ENCODE measurements at regions not wholly inside any gene's neighbourhood (a gene's known extent, or its start where the extent isn't known, plus 50 kb on each side); places are given as distances from the start of the nearest gene placed in this dataset.

GRCh38 chr18:66159451-66159850, 408.6 kb downstream of the CDH7 start:
- ChIA-PET CTCF (no interaction called here), POLR2A (no interaction called here)
- Mint-ChIP-seq H3K9me3 (peaks cover 8% of the 10 kb centered on the region), H3K4me1 (no peaks in the 10 kb centered on the region), H3K36me3 (ENCODE audit: low read depth) (no peaks in the 10 kb centered on the region), H3K27ac (no peak overlapping the region), H3K27me3 (no peaks in the 10 kb centered on the region), H3K4me3 (no peak overlapping the region)
- DNase-seq = no peak

- Mint-ChIP-seq H3K4me3 (no peak overlapping the region), H3K27me3 (no peaks in the 10 kb centered on the region), H3K4me1 (no peaks in the 10 kb centered on the region), H3K36me3 (ENCODE audit: low read depth) (no peaks in the 10 kb centered on the region), H3K9me3 (peaks cover under 1% of the 10 kb centered on the region), H3K27ac (no peak overlapping the region)
- ChIA-PET POLR2A (no interaction called here), CTCF (no interaction called here)
- no peak for DNase-seq
These were observed 406.3 kb downstream of the CDH7 start for GRCh38 chr18:66156946-66157687.

- no peak for DNase-seq
- POLR2A ChIA-PET = no interaction called here
- no peaks in the 10 kb centered on the region for H3K9me3 Mint-ChIP-seq
- H3K27ac Mint-ChIP-seq = no peak overlapping the region
- no peaks in the 10 kb centered on the region for H3K36me3 Mint-ChIP-seq (ENCODE audit: low read depth)
- CTCF ChIA-PET = no interaction called here
- no peaks in the 10 kb centered on the region for H3K27me3 Mint-ChIP-seq
- no peaks in the 10 kb centered on the region for H3K4me1 Mint-ChIP-seq
- no peak overlapping the region for H3K4me3 Mint-ChIP-seq
These were observed 399.8 kb downstream of the CDH7 start for GRCh38 chr18:66150650-66151049.

GRCh38 chr18:66143029-66143428, 392.2 kb downstream of the CDH7 start:
- Mint-ChIP-seq H3K27ac (no peak overlapping the region), H3K27me3 (no peaks in the 10 kb centered on the region), H3K4me1 (no peaks in the 10 kb centered on the region), H3K4me3 (no peak overlapping the region), H3K36me3 (ENCODE audit: low read depth) (no peaks in the 10 kb centered on the region), H3K9me3 (no peaks in the 10 kb centered on the region)
- DNase-seq = no peak
- CTCF ChIA-PET = no interaction called here
- POLR2A ChIA-PET = no interaction called here

- Mint-ChIP-seq H3K4me1 (no peaks in the 10 kb centered on the region), H3K27me3 (no peaks in the 10 kb centered on the region), H3K9me3 (no peaks in the 10 kb centered on the region), H3K27ac (no peak overlapping the region), H3K36me3 (ENCODE audit: low read depth) (no peaks in the 10 kb centered on the region), H3K4me3 (no peak overlapping the region)
- POLR2A ChIA-PET = no interaction called here
- no peak for DNase-seq
- CTCF ChIA-PET = no interaction called here
These were observed 390.9 kb downstream of the CDH7 start for GRCh38 chr18:66141716-66142115.

- no peaks in the 10 kb centered on the region for H3K4me1 Mint-ChIP-seq
- H3K9me3 Mint-ChIP-seq = no peaks in the 10 kb centered on the region
- POLR2A ChIA-PET = no interaction called here
These were observed 387.8 kb downstream of the CDH7 start for GRCh38 chr18:66138642-66139041.

GRCh38 chr18:66136039-66136438, 385.2 kb downstream of the CDH7 start:
- H3K9me3 Mint-ChIP-seq = no peaks in the 10 kb centered on the region
- POLR2A ChIA-PET = no interaction called here
- no peak overlapping the region for H3K27ac Mint-ChIP-seq
- no peaks in the 10 kb centered on the region for H3K4me1 Mint-ChIP-seq
- no peaks in the 10 kb centered on the region for H3K27me3 Mint-ChIP-seq
- DNase-seq = no peak
- CTCF ChIA-PET = no interaction called here
- no peak overlapping the region for H3K4me3 Mint-ChIP-seq
- no peaks in the 10 kb centered on the region for H3K36me3 Mint-ChIP-seq (ENCODE audit: low read depth)

More at GRCh38 chr18:66138642-66139041, 387.8 kb downstream of the CDH7 start:
- Mint-ChIP-seq H3K36me3 (ENCODE audit: low read depth) (no peaks in the 10 kb centered on the region), H3K4me3 (no peak overlapping the region), H3K27ac (no peak overlapping the region), H3K27me3 (no peaks in the 10 kb centered on the region)
- no peak for DNase-seq
- CTCF ChIA-PET = no interaction called here

- H3K4me1 Mint-ChIP-seq = no peaks in the 10 kb centered on the region
- ChIA-PET CTCF (no interaction called here), POLR2A (no interaction called here)
- H3K36me3 Mint-ChIP-seq (ENCODE audit: low read depth) = no peaks in the 10 kb centered on the region
- no peaks in the 10 kb centered on the region for H3K9me3 Mint-ChIP-seq
- H3K27ac Mint-ChIP-seq = no peak overlapping the region
- DNase-seq = no peak
- H3K27me3 Mint-ChIP-seq = no peaks in the 10 kb centered on the region
- no peak overlapping the region for H3K4me3 Mint-ChIP-seq
These were observed 378.4 kb downstream of the CDH7 start for GRCh38 chr18:66129248-66129647.

- Mint-ChIP-seq H3K4me3 (no peak overlapping the region), H3K27me3 (no peaks in the 10 kb centered on the region), H3K36me3 (ENCODE audit: low read depth) (no peaks in the 10 kb centered on the region), H3K9me3 (no peaks in the 10 kb centered on the region), H3K27ac (no peak overlapping the region), H3K4me1 (no peaks in the 10 kb centered on the region)
- CTCF ChIA-PET = no interaction called here
- no peak for DNase-seq
- POLR2A ChIA-PET = no interaction called here
These were observed 375.5 kb downstream of the CDH7 start for GRCh38 chr18:66126266-66126665.

GRCh38 chr18:66124394-66124793, 373.6 kb downstream of the CDH7 start:
- no peaks in the 10 kb centered on the region for H3K27me3 Mint-ChIP-seq
- CTCF ChIA-PET = interaction anchor here (0.8 kb wide), 1 partner anchor 20 kb away, joined by 3 read pairs; no protein-coding TSS in a partner anchor
- H3K27ac Mint-ChIP-seq = no peak overlapping the region
- H3K9me3 Mint-ChIP-seq = no peaks in the 10 kb centered on the region
- no peak overlapping the region for H3K4me3 Mint-ChIP-seq
- POLR2A ChIA-PET = no interaction called here
- H3K36me3 Mint-ChIP-seq (ENCODE audit: low read depth) = no peaks in the 10 kb centered on the region
- no peak for DNase-seq
- no peaks in the 10 kb centered on the region for H3K4me1 Mint-ChIP-seq

- H3K4me1 Mint-ChIP-seq = no peaks in the 10 kb centered on the region
- CTCF ChIA-PET = no interaction called here
These were observed 368.5 kb downstream of the CDH7 start for GRCh38 chr18:66119347-66119746.

GRCh38 chr18:66111018-66111417, 360.2 kb downstream of the CDH7 start:
- POLR2A ChIA-PET = no interaction called here
- Mint-ChIP-seq H3K4me3 (no peak overlapping the region), H3K27ac (no peak overlapping the region)

More at GRCh38 chr18:66119347-66119746, 368.5 kb downstream of the CDH7 start:
- Mint-ChIP-seq H3K9me3 (no peaks in the 10 kb centered on the region), H3K4me3 (no peak overlapping the region), H3K27me3 (no peaks in the 10 kb centered on the region), H3K27ac (no peak overlapping the region), H3K36me3 (ENCODE audit: low read depth) (no peaks in the 10 kb centered on the region)
- DNase-seq = no peak
- POLR2A ChIA-PET = no interaction called here

GRCh38 chr18:66110607-66111006, 359.8 kb downstream of the CDH7 start:
- Mint-ChIP-seq H3K27ac (no peak overlapping the region), H3K27me3 (no peaks in the 10 kb centered on the region)

More at GRCh38 chr18:66111018-66111417, 360.2 kb downstream of the CDH7 start:
- no peaks in the 10 kb centered on the region for H3K36me3 Mint-ChIP-seq (ENCODE audit: low read depth)
- no peaks in the 10 kb centered on the region for H3K9me3 Mint-ChIP-seq
- H3K4me1 Mint-ChIP-seq = no peaks in the 10 kb centered on the region
- DNase-seq = no peak
- H3K27me3 Mint-ChIP-seq = no peaks in the 10 kb centered on the region
- CTCF ChIA-PET = no interaction called here

GRCh38 chr18:66109981-66110380, 359.2 kb downstream of the CDH7 start:
- POLR2A ChIA-PET = no interaction called here
- H3K4me1 Mint-ChIP-seq = no peaks in the 10 kb centered on the region
- DNase-seq = no peak
- CTCF ChIA-PET = no interaction called here
- no peaks in the 10 kb centered on the region for H3K27me3 Mint-ChIP-seq
- H3K27ac Mint-ChIP-seq = no peak overlapping the region
- no peak overlapping the region for H3K4me3 Mint-ChIP-seq
- H3K36me3 Mint-ChIP-seq (ENCODE audit: low read depth) = no peaks in the 10 kb centered on the region
- no peaks in the 10 kb centered on the region for H3K9me3 Mint-ChIP-seq

More at GRCh38 chr18:66110607-66111006, 359.8 kb downstream of the CDH7 start:
- ChIA-PET POLR2A (no interaction called here), CTCF (no interaction called here)
- H3K9me3 Mint-ChIP-seq = no peaks in the 10 kb centered on the region
- H3K36me3 Mint-ChIP-seq (ENCODE audit: low read depth) = no peaks in the 10 kb centered on the region
- no peak overlapping the region for H3K4me3 Mint-ChIP-seq
- DNase-seq = no peak
- H3K4me1 Mint-ChIP-seq = no peaks in the 10 kb centered on the region

All from activated CD4-positive, alpha-beta T cell treated with anti-CD3 and anti-CD28 coated beads, Interleukin-2, amount 10 ng/mL, durations not matched to agents 7 days and 5 days (primary cell).